ENCODE measurements at regions not wholly inside any gene's neighbourhood (a gene's known extent, or its start where the extent isn't known, plus 50 kb on each side); places are given as distances from the start of the nearest gene placed in this dataset.

- TF ChIP-seq POLR2A (IDR thresholded peaks at IDR 0.05; ENCODE audit: low read depth, low read length): no peak
- TF ChIP-seq POLR2AphosphoS5 (IDR thresholded peaks at IDR 0.05; ENCODE audit: low read depth, low read length): no peak
Observed at GRCh38 chr2:20565623-20566236, 85.2 kb downstream of the HS1BP3 start.

All from GM12892 (cell line).